ENCODE measurements at regions not wholly inside any gene's neighbourhood (a gene's known extent, or its start where the extent isn't known, plus 50 kb on each side); places are given as distances from the start of the nearest gene placed in this dataset.

DNA sequence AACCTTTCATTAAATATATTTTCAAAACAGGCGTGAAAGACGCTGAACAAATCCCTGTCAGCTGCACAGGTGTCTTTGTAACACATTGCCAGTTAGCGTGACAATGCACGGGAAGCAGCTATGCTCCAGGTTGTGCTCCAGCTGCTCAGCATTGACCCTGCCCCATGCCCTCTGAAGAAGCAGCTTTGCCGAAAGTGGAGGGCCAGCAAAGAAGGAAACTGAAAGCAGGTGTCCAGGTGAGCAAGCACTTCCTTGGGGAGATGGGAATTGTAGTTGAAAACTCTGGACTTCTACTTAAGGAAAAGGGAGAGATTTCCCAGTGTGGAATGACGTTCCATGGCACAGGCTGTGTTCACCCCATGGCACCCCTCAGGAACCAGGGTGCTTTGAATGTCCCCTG is 125.7 kb downstream of the TTLL2 start:
- TF ChIP-seq FOXM1 (IDR thresholded peaks at IDR 0.05; ENCODE audit: borderline replicate concordance) (no peak), FOXK2 (IDR thresholded peaks at IDR 0.05) (no peak), CTBP1 (IDR thresholded peaks at IDR 0.05; ENCODE audit: borderline replicate concordance) (no peak), ELF4 (IDR thresholded peaks at IDR 0.05) (no peak), L3MBTL2 (conservative IDR thresholded peaks at IDR 0.05) (no peak)

Data from HEK293T (cell line).